PC-3 (cell line): ENCODE measurements at regions not wholly inside any gene's neighbourhood (a gene's known extent, or its start where the extent isn't known, plus 50 kb on each side); places are given as distances from the start of the nearest gene placed in this dataset.

Source experiments
- EZH2 ChIP-seq: fragments of 300-600 bp; sonication (generic); IDR thresholded peaks from one replicate; pipeline ENCODE4 v1.6.1; 2017; ENCODE audit warnings: antibody characterized with exemption, mild to moderate bottlenecking, low read length; ENCODE audit not compliant: unreplicated experiment
- EZH2phosphoT487 ChIP-seq: fragments of 300-600 bp; sonication (generic); IDR thresholded peaks from 2 replicates; pipeline ENCODE4 v1.6.1; 2018; ENCODE audit warnings: mild to moderate bottlenecking, antibody characterized with exemption, low read length, borderline replicate concordance
- TF ChIP-seq, protein P1 (sequence below): fragments of 300-600 bp; sonication (generic); conservative IDR thresholded peaks from 2 replicates; pipeline ENCODE4 v1.5.1; 2017; ENCODE audit warnings: antibody characterized with exemption, low read depth, mild to moderate bottlenecking, low read length

DNA sequence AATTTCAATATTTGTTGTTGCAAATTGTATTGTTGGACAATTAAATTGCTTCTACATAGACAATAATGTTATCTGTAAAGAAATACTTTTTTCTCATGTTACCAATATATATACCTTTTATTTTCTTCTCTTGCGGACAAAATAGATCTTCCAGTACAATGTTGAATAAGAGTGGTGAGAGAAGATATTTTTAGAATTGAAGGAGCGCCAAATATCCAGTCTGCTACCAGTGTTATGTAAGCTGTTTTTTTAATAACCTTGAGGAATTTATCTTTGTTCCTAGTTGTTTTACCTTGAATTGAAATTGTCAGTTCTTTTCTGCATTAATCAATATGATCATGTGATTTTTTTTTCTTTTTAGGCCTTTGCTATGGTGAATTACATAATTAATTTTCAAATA, 1702.5 kb upstream of the RAG2 start:
- TF ChIP-seq, protein P1, sequence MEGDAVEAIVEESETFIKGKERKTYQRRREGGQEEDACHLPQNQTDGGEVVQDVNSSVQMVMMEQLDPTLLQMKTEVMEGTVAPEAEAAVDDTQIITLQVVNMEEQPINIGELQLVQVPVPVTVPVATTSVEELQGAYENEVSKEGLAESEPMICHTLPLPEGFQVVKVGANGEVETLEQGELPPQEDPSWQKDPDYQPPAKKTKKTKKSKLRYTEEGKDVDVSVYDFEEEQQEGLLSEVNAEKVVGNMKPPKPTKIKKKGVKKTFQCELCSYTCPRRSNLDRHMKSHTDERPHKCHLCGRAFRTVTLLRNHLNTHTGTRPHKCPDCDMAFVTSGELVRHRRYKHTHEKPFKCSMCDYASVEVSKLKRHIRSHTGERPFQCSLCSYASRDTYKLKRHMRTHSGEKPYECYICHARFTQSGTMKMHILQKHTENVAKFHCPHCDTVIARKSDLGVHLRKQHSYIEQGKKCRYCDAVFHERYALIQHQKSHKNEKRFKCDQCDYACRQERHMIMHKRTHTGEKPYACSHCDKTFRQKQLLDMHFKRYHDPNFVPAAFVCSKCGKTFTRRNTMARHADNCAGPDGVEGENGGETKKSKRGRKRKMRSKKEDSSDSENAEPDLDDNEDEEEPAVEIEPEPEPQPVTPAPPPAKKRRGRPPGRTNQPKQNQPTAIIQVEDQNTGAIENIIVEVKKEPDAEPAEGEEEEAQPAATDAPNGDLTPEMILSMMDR = no peak
- no peak for TF ChIP-seq EZH2phosphoT487
- no peak for TF ChIP-seq EZH2
